Adrenal gland (tissue), 9 donors: ENCODE measurements at regions not wholly inside any gene's neighbourhood (a gene's known extent, or its start where the extent isn't known, plus 50 kb on each side); places are given as distances from the start of the nearest gene placed in this dataset.

ENCODE experiments used
- DNase-seq, 7 donors: peaks; one replicate each; pipeline ENCODE4 v3.0.0-alpha.2; 2019 to 2020
- H3K27ac ChIP-seq, 5 donors: fragments of 200-600 bp; sonication (generic) in 4 of 5; 1 replicate in 3 of 5; 2 replicates in 2 of 5; pipeline versions ENCODE4 v1.5.1 to v1.8.0; 2016 to 2020; ENCODE audit warnings: mild to moderate bottlenecking in 1 of 5
- H3K27me3 ChIP-seq: fragments of 200-600 bp; 2 replicates; pipeline ENCODE4 v1.8.0; 2021
- H3K36me3 ChIP-seq, 2 donors: fragments of 200-600 bp; replicated peaks in 1 of 2; 1 replicate in 1 of 2; 2 replicates in 1 of 2; pipeline versions ENCODE4 v1.5.1 to v1.8.0; 2018 to 2022
- H3K4me1 ChIP-seq, 2 donors: fragments of 200-600 bp; replicated peaks in 1 of 2; 1 replicate in 1 of 2; 2 replicates in 1 of 2; pipeline versions ENCODE4 v1.5.1 to v1.8.0; 2018 to 2021
- H3K4me3 ChIP-seq, 4 donors: fragments of 200-600 bp; sonication (generic) in 3 of 4; one replicate each; pipeline ENCODE4 v1.5.1; 2016 to 2018
- H3K9me3 ChIP-seq, 3 donors: fragments of 200-600 bp; sonication (generic) in 1 of 3; replicated peaks in 1 of 3; 1 replicate in 2 of 3; 2 replicates in 1 of 3; pipeline versions ENCODE4 v1.5.1 to v1.8.0; 2016 to 2021
- POLR2A ChIP-seq, 2 donors: fragments of 450-650 bp; IDR thresholded peaks; one replicate each; pipeline ENCODE4 v1.6.1; 2017; ENCODE audit warnings: antibody characterized with exemption in 2 of 2, mild to moderate bottlenecking in 2 of 2, moderate library complexity in 1 of 2
- WGBS, 4 donors: extraction: QIAGEN DNeasy Blood & Tissue Kit in 2 of 4; methylation state at CpG; one replicate each; pipeline versions ENCODE4 v1.1.5 to v1.1.7; 2013 to 2017; 5-methylcytosine and 5-hydroxymethylcytosine counted together
- intact Hi-C, 2 donors: fragments of 100-400 bp; cut with DNase I; formaldehyde crosslinking; loops; one replicate each; pipeline versions ENCODE4 v1.14.1 to v1.15.0; 2022 to 2023
- TF ChIP-seq, protein P1 (sequence below), 6 experiments: fragments of 450-650 bp in 4 of 6; fragments of 200-600 bp in 2 of 6; sonication (generic) in 1 of 6; IDR thresholded peaks; 1 replicate in 5 of 6; 2 replicates in 1 of 6; pipeline versions ENCODE4 v1.5.1 to v1.8.0; 2016 to 2021; ENCODE audit warnings: antibody characterized with exemption in 6 of 6, mild to moderate bottlenecking in 2 of 6, moderate library complexity in 1 of 6
- donor health status: healthy with polysubstance abuse.
- donor health status: Bipolar disorder and iron deficiency.
- donor health status: DM: yes; HTN: yes; CAD: no.
- donor health status: DM: no; HTN: no; CAD: no.
- donor health status: DM: no; HTN: no; CAD: no.

DNA sequence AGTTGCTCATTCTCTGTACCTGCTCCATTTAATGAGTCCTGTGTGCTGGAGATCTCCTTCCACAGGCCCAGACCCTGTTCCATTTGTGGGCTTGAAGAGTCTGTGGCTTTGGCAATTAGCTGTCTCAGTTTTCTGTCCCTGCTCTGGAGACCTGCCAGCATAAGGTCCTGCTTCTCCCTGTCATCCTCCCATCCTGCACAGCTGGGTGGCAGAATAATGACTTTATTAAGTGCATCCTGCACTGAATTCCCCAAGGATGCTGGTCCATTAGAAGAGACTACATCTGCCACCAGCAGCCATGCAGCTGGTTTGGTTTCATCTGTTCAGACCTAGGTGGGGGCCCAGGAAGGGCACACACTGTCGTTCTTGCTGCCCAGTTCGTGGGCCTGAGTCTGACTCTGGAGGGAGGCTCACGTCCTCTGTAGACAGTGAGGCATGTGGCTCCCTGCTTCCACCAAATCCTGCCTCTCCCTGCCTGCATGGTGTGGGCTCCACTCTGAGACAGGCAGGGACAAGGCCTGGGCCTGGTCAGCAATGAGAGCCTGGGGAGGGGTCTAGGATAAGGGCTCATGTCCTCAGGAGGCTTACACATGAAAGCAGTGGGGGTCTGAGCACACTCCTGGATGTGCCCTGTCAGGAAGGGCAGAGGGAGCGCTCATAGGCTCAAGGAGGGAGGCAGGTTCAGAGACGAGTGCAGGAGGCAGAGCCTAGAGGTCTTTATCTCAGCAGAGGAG, 78.4 kb upstream of the PRR23E start:
- no peak for TF ChIP-seq POLR2A (IDR thresholded peaks at IDR 0.05)
- TF ChIP-seq, protein P1, sequence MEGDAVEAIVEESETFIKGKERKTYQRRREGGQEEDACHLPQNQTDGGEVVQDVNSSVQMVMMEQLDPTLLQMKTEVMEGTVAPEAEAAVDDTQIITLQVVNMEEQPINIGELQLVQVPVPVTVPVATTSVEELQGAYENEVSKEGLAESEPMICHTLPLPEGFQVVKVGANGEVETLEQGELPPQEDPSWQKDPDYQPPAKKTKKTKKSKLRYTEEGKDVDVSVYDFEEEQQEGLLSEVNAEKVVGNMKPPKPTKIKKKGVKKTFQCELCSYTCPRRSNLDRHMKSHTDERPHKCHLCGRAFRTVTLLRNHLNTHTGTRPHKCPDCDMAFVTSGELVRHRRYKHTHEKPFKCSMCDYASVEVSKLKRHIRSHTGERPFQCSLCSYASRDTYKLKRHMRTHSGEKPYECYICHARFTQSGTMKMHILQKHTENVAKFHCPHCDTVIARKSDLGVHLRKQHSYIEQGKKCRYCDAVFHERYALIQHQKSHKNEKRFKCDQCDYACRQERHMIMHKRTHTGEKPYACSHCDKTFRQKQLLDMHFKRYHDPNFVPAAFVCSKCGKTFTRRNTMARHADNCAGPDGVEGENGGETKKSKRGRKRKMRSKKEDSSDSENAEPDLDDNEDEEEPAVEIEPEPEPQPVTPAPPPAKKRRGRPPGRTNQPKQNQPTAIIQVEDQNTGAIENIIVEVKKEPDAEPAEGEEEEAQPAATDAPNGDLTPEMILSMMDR (IDR thresholded peaks at IDR 0.05) = no peak
- Histone ChIP-seq H3K4me3 (no peak overlapping the region), H3K27ac (no peak overlapping the region), H3K4me1 (no peaks in the 10 kb centered on the region), H3K27me3 (peaks cover 4% of the 10 kb centered on the region), H3K36me3 (no peaks in the 10 kb centered on the region), H3K9me3 (peaks cover 0 to 6% (median 6%) of the 10 kb centered on the region in 3 donors)
- peak in 2 of 7 donors; percentile 20 to 66 for DNase-seq
- WGBS, 4 donors = 79 to 86% (median 83%) methylated on average over 5 of the region's 5 CpGs
- intact Hi-C loops = no loop called here

DNA sequence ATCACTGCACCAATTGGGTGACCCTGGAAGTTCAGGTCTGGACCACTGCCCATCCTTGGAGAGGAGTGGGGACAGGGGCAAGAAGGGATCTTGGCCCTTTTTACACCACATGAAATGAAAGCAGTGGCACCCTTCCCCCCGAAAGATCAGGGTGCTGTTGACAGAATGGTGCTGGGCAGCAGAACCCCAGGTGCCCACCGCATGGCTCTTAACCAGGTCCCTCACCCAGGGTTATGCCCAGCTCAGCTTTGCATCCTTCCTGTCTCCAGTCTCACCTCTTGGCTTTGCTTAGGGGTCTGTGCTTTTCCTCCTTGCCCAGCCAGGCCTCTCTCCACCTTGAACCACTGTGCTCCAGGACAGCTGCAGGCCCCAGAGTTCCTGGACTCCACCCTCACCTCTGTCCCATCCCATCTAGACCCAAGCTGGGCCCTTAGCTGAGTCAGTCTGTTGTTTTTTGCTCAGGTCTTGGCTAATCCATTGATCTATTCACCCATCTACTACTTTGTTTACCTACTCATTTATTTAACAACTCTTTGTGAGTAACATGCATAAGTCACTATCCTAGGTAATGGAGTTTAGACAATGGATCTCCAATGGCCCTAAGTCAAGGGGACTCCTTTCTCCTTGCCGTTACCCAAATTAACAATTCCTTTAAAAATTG, 77.1 kb upstream of the PRR23E start:
- TF ChIP-seq, protein P1 (IDR thresholded peaks at IDR 0.05) = no peak
- TF ChIP-seq POLR2A (IDR thresholded peaks at IDR 0.05) = no peak
- no peak overlapping the region for H3K4me3 ChIP-seq
- intact Hi-C loops = no loop called here
- H3K36me3 ChIP-seq = no peaks in the 10 kb centered on the region
- H3K27ac ChIP-seq = no peak overlapping the region
- peak in 1 of 7 donors; percentile 1 for DNase-seq
- no peaks in the 10 kb centered on the region for H3K4me1 ChIP-seq
- H3K9me3 ChIP-seq = peaks cover 0 to 6% (median 6%) of the 10 kb centered on the region in 3 donors
- 84 to 98% (median 89%) methylated on average over 2 to 3 of the region's 3 CpGs for WGBS, 4 donors
- H3K27me3 ChIP-seq = no peaks in the 10 kb centered on the region

DNA sequence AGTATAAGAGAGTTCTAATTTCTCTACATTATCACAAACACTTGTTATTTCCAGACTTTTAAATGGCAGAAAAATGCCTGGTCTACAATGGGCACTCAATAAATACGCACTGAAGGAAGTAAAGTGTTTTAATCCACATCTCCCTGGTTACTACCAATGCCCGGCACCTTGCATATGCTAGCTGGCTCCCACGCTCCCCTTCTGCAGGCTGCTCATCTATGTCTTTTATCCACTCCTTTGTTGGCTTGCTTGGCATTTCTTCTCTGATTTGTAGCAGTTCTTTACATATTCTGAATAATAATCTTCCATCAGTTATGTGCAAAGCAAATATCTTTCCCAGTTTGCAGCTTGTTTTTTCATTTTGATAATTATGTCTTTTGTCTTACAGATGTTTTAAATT, 74.6 kb upstream of the PRR23E start:
- TF ChIP-seq POLR2A (IDR thresholded peaks at IDR 0.05) = no peak
- TF ChIP-seq, protein P1 (IDR thresholded peaks at IDR 0.05) = no peak
- intact Hi-C loops = no loop called here
- no peak for DNase-seq

DNA sequence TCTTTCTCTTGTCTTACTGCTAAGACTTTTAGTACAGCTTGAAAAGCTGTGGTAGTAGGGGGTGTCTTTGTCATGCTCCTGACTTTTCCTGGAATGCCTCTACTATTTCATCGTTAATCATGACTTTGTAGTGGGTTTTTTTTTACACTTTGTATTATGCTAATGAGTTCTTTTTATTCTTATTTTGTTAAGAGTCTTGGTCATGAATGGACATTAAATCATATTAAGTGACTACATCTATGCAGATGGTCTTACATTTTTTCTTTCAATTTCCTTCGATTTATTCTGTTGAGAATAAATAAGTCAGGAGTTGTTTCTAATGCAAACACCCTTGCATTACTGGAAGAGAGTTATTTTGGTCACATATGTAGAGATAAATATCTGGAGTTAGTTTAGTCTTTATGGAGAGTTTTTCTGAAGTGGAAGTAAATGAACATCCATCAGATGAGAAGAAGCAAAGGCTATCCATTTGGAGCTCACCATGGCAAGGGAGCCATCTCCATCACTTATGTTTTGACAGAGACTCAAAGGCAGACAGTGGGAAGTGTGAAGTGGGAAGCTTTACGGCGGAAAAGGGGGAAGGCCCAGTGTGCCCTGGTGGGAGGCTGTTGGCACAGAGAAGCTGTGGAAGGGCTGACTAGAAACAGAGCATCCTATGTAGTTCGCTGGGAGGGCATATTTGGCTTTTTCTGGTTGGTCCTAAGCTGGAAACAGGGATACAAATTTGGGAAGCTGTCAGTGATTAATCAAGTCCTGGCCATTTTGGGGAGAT, 73.1 kb upstream of the PRR23E start:
- Histone ChIP-seq H3K4me1 (no peaks in the 10 kb centered on the region), H3K9me3 (no peaks in the 10 kb centered on the region), H3K4me3 (no peak overlapping the region), H3K27me3 (no peaks in the 10 kb centered on the region), H3K27ac (no peak overlapping the region), H3K36me3 (no peaks in the 10 kb centered on the region)
- WGBS, 4 donors = 63 to 74% (median 71%) methylated on average over 5 of the region's 5 CpGs
- intact Hi-C loops = no loop called here
- TF ChIP-seq, protein P1 (IDR thresholded peaks at IDR 0.05) = no peak
- no peak for TF ChIP-seq POLR2A (IDR thresholded peaks at IDR 0.05)
- no peak for DNase-seq

More for the DNA sequence above, 74.6 kb upstream of the PRR23E start:
- no peak overlapping the region for H3K27ac ChIP-seq
- no peaks in the 10 kb centered on the region for H3K27me3 ChIP-seq
- H3K9me3 ChIP-seq = no peaks in the 10 kb centered on the region
- WGBS, 4 donors = 84 to 95% (median 88%) methylated on average over 3 of the region's 3 CpGs
- no peaks in the 10 kb centered on the region for H3K36me3 ChIP-seq
- H3K4me1 ChIP-seq = no peaks in the 10 kb centered on the region
- no peak overlapping the region for H3K4me3 ChIP-seq
